ENCODE measurements at regions not wholly inside any gene's neighbourhood (a gene's known extent, or its start where the extent isn't known, plus 50 kb on each side); places are given as distances from the start of the nearest gene placed in this dataset.

- DNase-seq (ENCODE audit: insufficient read length), result no peak
- FAIRE-seq, result no peak
- TF ChIP-seq TAF1 (IDR thresholded peaks at IDR 0.05; ENCODE audit: borderline replicate concordance, low read depth, low read length) (no peak), POLR2A (IDR thresholded peaks at IDR 0.05; ENCODE audit: low read depth, low read length) (no peak), POLR2AphosphoS5 (IDR thresholded peaks at IDR 0.05; ENCODE audit: low read depth, low read length) (no peak)
These were observed 352.2 kb downstream of the METTL15 start for GRCh38 chr11:28460348-28460747.

- FAIRE-seq (no peak), DNase-seq (ENCODE audit: insufficient read length) (no peak)
- TF ChIP-seq POLR2A (IDR thresholded peaks at IDR 0.05; ENCODE audit: low read depth, low read length) (no peak), POLR2AphosphoS5 (IDR thresholded peaks at IDR 0.05; ENCODE audit: low read depth, low read length) (no peak), TAF1 (IDR thresholded peaks at IDR 0.05; ENCODE audit: borderline replicate concordance, low read depth, low read length) (no peak)
These were observed 351.7 kb downstream of the METTL15 start for GRCh38 chr11:28459912-28460311.

- TF ChIP-seq TAF1 (IDR thresholded peaks at IDR 0.05; ENCODE audit: borderline replicate concordance, low read depth, low read length) (no peak), POLR2A (IDR thresholded peaks at IDR 0.05; ENCODE audit: low read depth, low read length) (no peak), POLR2AphosphoS5 (IDR thresholded peaks at IDR 0.05; ENCODE audit: low read depth, low read length) (no peak)
- FAIRE-seq (no peak), DNase-seq (ENCODE audit: insufficient read length) (no peak)
These were observed 349.4 kb downstream of the METTL15 start for GRCh38 chr11:28457481-28458065.

- DNase-seq (ENCODE audit: insufficient read length), result no peak
- no peak for FAIRE-seq
- TF ChIP-seq TAF1 (IDR thresholded peaks at IDR 0.05; ENCODE audit: borderline replicate concordance, low read depth, low read length) (no peak), POLR2AphosphoS5 (IDR thresholded peaks at IDR 0.05; ENCODE audit: low read depth, low read length) (no peak), POLR2A (IDR thresholded peaks at IDR 0.05; ENCODE audit: low read depth, low read length) (no peak)
These were observed 340.0 kb downstream of the METTL15 start for GRCh38 chr11:28448186-28448585.

- TF ChIP-seq TAF1 (IDR thresholded peaks at IDR 0.05; ENCODE audit: borderline replicate concordance, low read depth, low read length), result no peak
- TF ChIP-seq POLR2AphosphoS5 (IDR thresholded peaks at IDR 0.05; ENCODE audit: low read depth, low read length), result no peak
- TF ChIP-seq POLR2A (IDR thresholded peaks at IDR 0.05; ENCODE audit: low read depth, low read length), result no peak
- DNase-seq (ENCODE audit: insufficient read length), result no peak
- no peak for FAIRE-seq
These were observed 339.0 kb downstream of the METTL15 start for GRCh38 chr11:28447226-28447625.

GRCh38 chr11:28442131-28442530, 333.9 kb downstream of the METTL15 start:
- no peak for FAIRE-seq
- TF ChIP-seq POLR2AphosphoS5 (IDR thresholded peaks at IDR 0.05; ENCODE audit: low read depth, low read length) (no peak), TAF1 (IDR thresholded peaks at IDR 0.05; ENCODE audit: borderline replicate concordance, low read depth, low read length) (no peak), POLR2A (IDR thresholded peaks at IDR 0.05; ENCODE audit: low read depth, low read length) (no peak)
- DNase-seq (ENCODE audit: insufficient read length), result no peak

- TF ChIP-seq POLR2A (IDR thresholded peaks at IDR 0.05; ENCODE audit: low read depth, low read length) (no peak), TAF1 (IDR thresholded peaks at IDR 0.05; ENCODE audit: borderline replicate concordance, low read depth, low read length) (no peak), POLR2AphosphoS5 (IDR thresholded peaks at IDR 0.05; ENCODE audit: low read depth, low read length) (no peak)
- FAIRE-seq (no peak), DNase-seq (ENCODE audit: insufficient read length) (no peak)
These were observed 331.2 kb downstream of the METTL15 start for GRCh38 chr11:28439403-28439802.

- no peak for DNase-seq (ENCODE audit: insufficient read length)
- FAIRE-seq, result no peak
- TF ChIP-seq POLR2A (IDR thresholded peaks at IDR 0.05; ENCODE audit: low read depth, low read length) (no peak), TAF1 (IDR thresholded peaks at IDR 0.05; ENCODE audit: borderline replicate concordance, low read depth, low read length) (no peak)
These were observed 311.9 kb downstream of the METTL15 start for GRCh38 chr11:28420099-28420498.

GRCh38 chr11:28417601-28418323, 309.6 kb downstream of the METTL15 start:
- DNase-seq (ENCODE audit: insufficient read length) (no peak), FAIRE-seq (no peak)

GRCh38 chr11:28412029-28412428, 303.8 kb downstream of the METTL15 start:
- no peak for TF ChIP-seq POLR2AphosphoS5 (IDR thresholded peaks at IDR 0.05; ENCODE audit: low read depth, low read length)
- TF ChIP-seq POLR2A (IDR thresholded peaks at IDR 0.05; ENCODE audit: low read depth, low read length), result no peak
- no peak for TF ChIP-seq TAF1 (IDR thresholded peaks at IDR 0.05; ENCODE audit: borderline replicate concordance, low read depth, low read length)
- FAIRE-seq (no peak), DNase-seq (ENCODE audit: insufficient read length) (no peak)

More at GRCh38 chr11:28417601-28418323, 309.6 kb downstream of the METTL15 start:
- TF ChIP-seq POLR2AphosphoS5 (IDR thresholded peaks at IDR 0.05; ENCODE audit: low read depth, low read length), result no peak
- TF ChIP-seq TAF1 (IDR thresholded peaks at IDR 0.05; ENCODE audit: borderline replicate concordance, low read depth, low read length), result no peak
- TF ChIP-seq POLR2A (IDR thresholded peaks at IDR 0.05; ENCODE audit: low read depth, low read length), result no peak

- TF ChIP-seq POLR2A (IDR thresholded peaks at IDR 0.05; ENCODE audit: low read depth, low read length), result no peak
- no peak for TF ChIP-seq TAF1 (IDR thresholded peaks at IDR 0.05; ENCODE audit: borderline replicate concordance, low read depth, low read length)
- no peak for TF ChIP-seq POLR2AphosphoS5 (IDR thresholded peaks at IDR 0.05; ENCODE audit: low read depth, low read length)
- no peak for DNase-seq (ENCODE audit: insufficient read length)
- FAIRE-seq, result no peak
These were observed 293.3 kb downstream of the METTL15 start for GRCh38 chr11:28401446-28401845.
